GM10266 (cell line): ENCODE measurements at regions not wholly inside any gene's neighbourhood (a gene's known extent, or its start where the extent isn't known, plus 50 kb on each side); places are given as distances from the start of the nearest gene placed in this dataset.
"Not testable (repeated sequence)": the region's sequence is repeated elsewhere in the genome, so short reads cannot be mapped to it uniquely, and the experiment has no call there.

Experiments used
- DNase-seq: peaks from one replicate; pipeline ENCODE4 v3.0.0; 2012; ENCODE audit errors: extremely low spot score
- TF ChIP-seq, protein P1 (sequence below): IDR thresholded peaks from 2 replicates; pipeline ENCODE4 v1.5.1; 2012; ENCODE audit warnings: mild to moderate bottlenecking, low read depth; ENCODE audit not compliant: control insufficient read depth, insufficient read depth; ENCODE audit errors: missing control alignments

DNA sequence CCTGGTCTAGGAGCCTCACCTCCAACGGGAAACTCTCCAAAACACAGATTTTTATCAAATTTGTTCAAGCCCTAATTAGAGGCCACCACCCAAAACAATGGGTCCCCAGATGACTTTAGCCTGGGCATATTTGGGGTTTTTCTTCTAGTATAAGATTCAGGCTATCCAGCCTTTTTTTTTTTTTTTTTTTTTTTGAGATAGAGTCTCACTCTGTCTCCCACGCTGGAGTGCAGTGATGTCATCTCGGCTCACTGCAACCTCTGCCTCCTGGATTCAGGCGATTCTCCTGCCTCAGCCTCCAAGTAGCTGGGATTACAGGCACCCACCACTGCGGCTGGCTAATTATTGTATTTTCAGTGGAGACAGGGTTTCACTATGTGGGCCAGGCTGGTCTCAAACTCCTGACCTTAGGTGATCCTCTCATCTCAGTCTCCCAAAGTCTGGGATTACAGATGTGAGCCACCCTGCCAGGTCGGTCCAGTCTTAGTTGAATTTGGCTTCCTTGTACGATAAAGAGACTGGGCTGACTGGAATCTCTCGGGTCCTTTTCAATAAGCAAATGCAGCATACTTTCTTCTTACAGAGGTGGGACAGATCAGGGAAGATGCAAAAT lies 91.4 kb upstream of the KLF6 start:
- no peak for DNase-seq
- TF ChIP-seq, protein P1, sequence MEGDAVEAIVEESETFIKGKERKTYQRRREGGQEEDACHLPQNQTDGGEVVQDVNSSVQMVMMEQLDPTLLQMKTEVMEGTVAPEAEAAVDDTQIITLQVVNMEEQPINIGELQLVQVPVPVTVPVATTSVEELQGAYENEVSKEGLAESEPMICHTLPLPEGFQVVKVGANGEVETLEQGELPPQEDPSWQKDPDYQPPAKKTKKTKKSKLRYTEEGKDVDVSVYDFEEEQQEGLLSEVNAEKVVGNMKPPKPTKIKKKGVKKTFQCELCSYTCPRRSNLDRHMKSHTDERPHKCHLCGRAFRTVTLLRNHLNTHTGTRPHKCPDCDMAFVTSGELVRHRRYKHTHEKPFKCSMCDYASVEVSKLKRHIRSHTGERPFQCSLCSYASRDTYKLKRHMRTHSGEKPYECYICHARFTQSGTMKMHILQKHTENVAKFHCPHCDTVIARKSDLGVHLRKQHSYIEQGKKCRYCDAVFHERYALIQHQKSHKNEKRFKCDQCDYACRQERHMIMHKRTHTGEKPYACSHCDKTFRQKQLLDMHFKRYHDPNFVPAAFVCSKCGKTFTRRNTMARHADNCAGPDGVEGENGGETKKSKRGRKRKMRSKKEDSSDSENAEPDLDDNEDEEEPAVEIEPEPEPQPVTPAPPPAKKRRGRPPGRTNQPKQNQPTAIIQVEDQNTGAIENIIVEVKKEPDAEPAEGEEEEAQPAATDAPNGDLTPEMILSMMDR = no peak

DNA sequence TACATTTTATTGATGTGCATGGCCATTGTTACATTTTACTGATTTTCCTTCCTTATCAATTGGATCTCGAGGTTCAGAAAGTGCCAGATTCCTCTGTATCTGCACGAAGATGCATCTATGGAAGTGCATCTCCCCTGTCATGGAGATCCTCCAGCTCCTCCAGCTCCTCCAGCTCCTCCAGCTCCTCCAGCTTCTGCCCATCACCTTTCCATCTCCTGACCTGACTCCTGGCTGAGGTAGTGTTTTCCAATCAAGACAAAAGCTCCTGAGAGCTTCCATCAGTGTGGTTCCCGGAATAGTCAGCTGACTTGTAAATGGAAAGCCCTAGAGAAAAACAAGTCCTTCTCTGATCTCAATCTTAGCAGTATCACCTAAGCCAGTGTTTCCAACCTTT lies 90.8 kb upstream of the KLF6 start:
- TF ChIP-seq, protein P1 = no peak
- DNase-seq = no peak

DNA sequence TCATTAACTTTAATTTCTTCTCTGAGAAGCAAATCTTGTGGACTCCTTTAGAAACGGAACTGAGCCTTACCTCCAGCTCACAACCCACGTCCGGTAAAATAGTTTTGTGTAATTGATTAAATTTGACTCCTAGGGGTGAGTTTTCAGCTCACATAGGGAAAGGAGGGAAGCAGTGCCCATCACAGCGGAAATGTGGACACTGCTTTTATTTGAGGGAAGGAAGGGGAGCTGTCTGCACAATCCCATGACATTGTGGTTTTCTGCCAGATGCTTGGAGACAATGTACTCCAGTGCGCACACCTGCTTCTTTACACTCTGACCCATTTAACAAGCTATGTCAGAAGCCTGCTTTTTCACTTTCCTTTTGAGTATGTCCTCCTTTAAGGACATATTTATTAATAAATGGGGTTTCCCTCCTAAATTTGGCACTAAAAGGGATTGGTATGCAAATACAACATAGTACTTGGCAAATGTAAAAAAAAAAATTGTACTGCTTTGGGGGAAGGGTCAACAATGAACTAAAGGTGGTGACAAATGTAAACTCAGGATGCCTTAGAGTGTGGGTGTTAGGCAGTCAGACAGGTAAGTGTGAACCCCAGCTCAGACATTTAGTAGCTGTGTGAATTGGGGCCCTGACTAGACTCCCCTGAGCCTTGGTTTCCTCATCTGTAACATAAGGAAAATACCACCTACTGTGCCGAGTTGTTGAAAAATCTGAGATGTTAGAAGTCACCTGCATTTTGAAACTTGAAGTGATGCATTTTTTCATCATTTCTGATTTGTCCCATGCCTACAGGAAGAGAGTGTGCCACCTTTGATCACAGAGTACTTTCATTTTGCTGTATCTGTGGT lies 90.2 kb upstream of the KLF6 start:
- TF ChIP-seq, protein P1 = no peak
- peak; percentile 61 for DNase-seq

DNA sequence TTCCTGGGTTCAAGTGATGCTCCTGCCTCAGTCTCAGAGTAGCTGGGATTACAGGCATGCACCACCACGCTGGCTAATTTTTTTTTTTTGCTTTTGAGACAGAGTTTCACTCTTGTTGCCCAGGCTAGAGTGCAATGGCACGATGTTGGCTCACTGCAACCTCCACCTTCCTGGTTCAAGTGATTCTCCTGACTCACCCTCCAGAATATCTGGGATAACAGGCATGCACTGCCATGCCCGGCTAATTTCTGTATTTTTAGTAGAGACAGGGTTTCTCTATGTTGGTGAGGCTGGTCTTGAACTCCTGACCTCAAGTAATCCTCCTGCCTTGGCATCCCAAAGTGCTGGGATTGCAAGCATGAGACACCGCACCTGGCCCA lies 89.6 kb upstream of the KLF6 start:
- DNase-seq = not testable (repeated sequence)

DNA sequence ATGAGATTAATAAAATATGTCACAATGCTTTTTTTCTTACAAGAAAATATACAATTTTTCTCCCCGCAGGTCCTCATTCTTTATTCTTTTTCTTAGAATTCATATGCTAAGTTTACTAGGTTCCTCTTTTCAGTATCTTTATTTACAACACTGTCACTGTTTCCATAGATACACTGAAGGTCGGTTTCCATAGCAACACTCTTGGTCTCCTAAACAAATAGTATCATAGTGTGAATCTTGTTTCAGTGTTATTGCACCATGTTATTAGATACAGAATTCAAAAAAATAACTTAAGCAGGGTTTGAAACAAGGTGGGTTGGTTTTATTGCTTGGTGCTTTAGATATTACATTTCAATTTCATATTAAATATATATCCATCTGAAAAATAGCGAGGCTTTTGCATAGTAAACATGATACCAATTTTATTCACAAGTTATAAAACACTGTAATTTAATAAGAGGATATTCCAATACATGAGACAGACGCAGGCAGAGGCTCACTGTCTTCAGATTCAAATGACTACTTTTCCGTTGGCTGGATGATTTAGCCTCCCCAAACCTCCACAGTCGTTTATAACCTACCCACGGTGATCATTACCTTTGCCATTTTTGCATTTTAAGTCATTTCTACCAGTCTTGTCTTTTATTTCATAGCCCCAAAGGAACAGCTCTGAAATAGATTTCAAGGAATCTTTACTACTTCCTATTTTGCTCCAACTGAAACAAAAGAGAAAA lies 88.9 kb upstream of the KLF6 start:
- peak; percentile 78 for DNase-seq

DNA sequence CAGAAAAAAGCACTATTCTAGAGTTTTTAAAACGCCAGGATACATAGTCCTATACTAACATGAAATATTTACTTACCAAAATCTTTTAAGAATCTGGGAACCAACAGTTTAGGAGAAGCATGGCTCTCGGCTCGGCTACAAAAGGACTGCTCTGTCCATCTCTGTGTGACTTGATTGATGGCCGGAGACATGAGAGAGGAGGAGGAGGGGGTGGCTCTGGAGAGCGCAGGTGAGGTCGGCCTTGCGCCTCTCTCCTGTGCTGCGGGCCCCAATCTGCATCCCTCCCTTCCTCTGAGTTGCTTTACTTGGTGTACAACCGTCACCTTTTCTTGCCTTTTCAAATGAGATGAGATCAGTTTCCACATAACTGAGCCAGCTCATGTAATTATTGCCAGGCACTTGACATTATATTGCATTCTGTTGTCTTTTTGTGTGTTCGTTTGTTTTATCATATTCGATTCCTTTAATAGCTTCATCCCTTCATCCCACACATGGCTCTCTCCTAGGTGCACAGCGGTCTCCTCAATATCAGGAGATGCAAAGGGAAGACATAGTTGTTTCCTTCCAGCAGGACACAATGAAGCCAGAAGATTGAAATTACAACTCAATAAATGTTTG lies 87.8 kb upstream of the KLF6 start:
- TF ChIP-seq, protein P1 = no peak
- no peak for DNase-seq

More for the DNA sequence above, 88.9 kb upstream of the KLF6 start:
- TF ChIP-seq, protein P1 = no peak

DNA sequence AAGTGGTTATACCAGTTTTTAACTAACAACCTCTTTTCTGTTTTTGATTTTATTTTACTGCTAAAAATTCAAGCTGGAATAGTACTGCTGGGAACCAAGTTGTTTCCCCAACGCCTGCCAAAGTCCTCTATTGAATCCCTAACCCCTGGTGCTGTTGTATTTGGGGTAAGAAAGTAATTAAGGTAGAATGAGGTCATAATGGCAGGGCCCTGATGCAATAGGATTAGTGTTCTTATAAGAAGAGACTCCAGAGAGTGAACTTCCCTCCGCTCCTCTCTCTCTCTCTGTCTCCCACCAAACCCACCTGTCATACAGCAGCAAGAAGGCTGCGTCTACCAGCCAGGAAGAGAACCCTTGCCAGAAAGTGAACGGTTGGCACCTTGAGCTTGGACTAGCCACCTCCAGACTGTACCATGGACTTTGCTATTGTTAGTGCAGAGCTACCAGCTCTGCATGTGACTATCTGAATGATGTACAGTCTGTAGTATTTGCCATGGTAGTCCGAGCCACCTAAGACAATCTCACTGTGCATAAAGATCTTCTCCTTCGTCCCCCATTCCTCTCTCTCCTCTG lies 86.5 kb upstream of the KLF6 start:
- no peak for DNase-seq
- TF ChIP-seq, protein P1 = no peak
